AG08396 (cell line): ENCODE measurements at regions not wholly inside any gene's neighbourhood (a gene's known extent, or its start where the extent isn't known, plus 50 kb on each side); places are given as distances from the start of the nearest gene placed in this dataset.

Experiments used
- DNase-seq: peaks from one replicate; pipeline ENCODE4 v3.0.0; 2012; ENCODE audit warnings: low spot score, mixed read lengths

- no peak for DNase-seq
Observed at GRCh38 chr12:25827747-25828146, 130.7 kb upstream of the RASSF8 start.

- no peak for DNase-seq
Observed at GRCh38 chr12:25828188-25828587, 130.3 kb upstream of the RASSF8 start.

- peak; percentile 87 for DNase-seq
Observed at GRCh38 chr12:25829192-25829591, 129.3 kb upstream of the RASSF8 start.

GRCh38 chr12:25830456-25830855 is 128.0 kb upstream of the RASSF8 start:
- DNase-seq: no peak

- no peak for DNase-seq
Observed at GRCh38 chr12:25833657-25834056, 124.8 kb upstream of the RASSF8 start.

- DNase-seq: no peak
Observed at GRCh38 chr12:25835385-25835784, 123.1 kb upstream of the RASSF8 start.

GRCh38 chr12:25838007-25838406 is 120.5 kb upstream of the RASSF8 start:
- no peak for DNase-seq

- no peak for DNase-seq
Observed at GRCh38 chr12:25839470-25839869, 119.0 kb upstream of the RASSF8 start.

GRCh38 chr12:25840678-25841465 is 117.6 kb upstream of the RASSF8 start:
- DNase-seq: peak; percentile 27

- no peak for DNase-seq
Observed at GRCh38 chr12:25842254-25842653, 116.2 kb upstream of the RASSF8 start.

GRCh38 chr12:25843976-25844375 is 114.5 kb upstream of the RASSF8 start:
- no peak for DNase-seq

- DNase-seq: no peak
Observed at GRCh38 chr12:25845415-25845814, 113.1 kb upstream of the RASSF8 start.

- DNase-seq: no peak
Observed at GRCh38 chr12:25852792-25853191, 105.7 kb upstream of the RASSF8 start.

GRCh38 chr12:25853316-25854095 is 105.0 kb upstream of the RASSF8 start:
- no peak for DNase-seq

GRCh38 chr12:25854991-25855390 is 103.5 kb upstream of the RASSF8 start:
- DNase-seq: no peak

- DNase-seq: no peak
Observed at GRCh38 chr12:25855716-25856115, 102.8 kb upstream of the RASSF8 start.

- no peak for DNase-seq
Observed at GRCh38 chr12:25859976-25860375, 98.5 kb upstream of the RASSF8 start.

GRCh38 chr12:25861226-25861625 is 97.3 kb upstream of the RASSF8 start:
- DNase-seq: no peak

- no peak for DNase-seq
Observed at GRCh38 chr12:25864306-25865276, 93.9 kb upstream of the RASSF8 start.

GRCh38 chr12:25866586-25867378 is 91.7 kb upstream of the RASSF8 start:
- DNase-seq: no peak

- DNase-seq: no peak
Observed at GRCh38 chr12:25868193-25868592, 90.3 kb upstream of the RASSF8 start.
